ENCODE measurements at regions not wholly inside any gene's neighbourhood (a gene's known extent, or its start where the extent isn't known, plus 50 kb on each side); places are given as distances from the start of the nearest gene placed in this dataset.

GRCh38 chr2:41954304-41955291 lies 93.2 kb upstream of the PKDCC start:
- TF ChIP-seq EZH2phosphoT487 (IDR thresholded peaks at IDR 0.05; ENCODE audit: low read length) (no peak), CTCF (IDR thresholded peaks at IDR 0.05; ENCODE audit: low read length) (no peak), EZH2 (optimal IDR thresholded peaks at IDR 0.05; ENCODE audit: low read depth, low read length) (no peak)

GRCh38 chr2:41955316-41956043 lies 92.3 kb upstream of the PKDCC start:
- Histone ChIP-seq H2AFZ (ENCODE audit: low read length) (no peak overlapping the region), H3K9ac (ENCODE audit: low read length) (no peak overlapping the region)

More at GRCh38 chr2:41954304-41955291, 93.2 kb upstream of the PKDCC start:
- Histone ChIP-seq H3K79me2 (ENCODE audit: low read length) (no peaks in the 10 kb centered on the region), H3K36me3 (replicated peaks; ENCODE audit: insufficient read depth, low read length) (no peaks in the 10 kb centered on the region), H3K27me3 (replicated peaks; ENCODE audit: insufficient read depth, low read length) (no peaks in the 10 kb centered on the region), H3K9me2 (replicated peaks; ENCODE audit: insufficient read depth, low read length) (no peaks in the 10 kb centered on the region), H4K20me1 (ENCODE audit: insufficient read depth, low read length) (no peaks in the 10 kb centered on the region), H2AFZ (ENCODE audit: low read length) (no peak overlapping the region), H3K4me3 (ENCODE audit: low read length) (no peak overlapping the region), H3K4me2 (ENCODE audit: low read depth, low read length) (no peak overlapping the region), H3K9ac (ENCODE audit: low read length) (no peak overlapping the region), H3K9me3 (replicated peaks; ENCODE audit: insufficient read depth, low read length) (no peaks in the 10 kb centered on the region), H3F3A (ENCODE audit: insufficient read depth, low read length) (peaks cover 8% of the 10 kb centered on the region; the same call in 1 of the 2 replicates), H3K4me1 (ENCODE audit: low read length) (peaks cover 11% of the 10 kb centered on the region), H3K27ac (ENCODE audit: low read length) (no peak overlapping the region)
- DNase-seq, result no peak

GRCh38 chr2:41957431-41957830 lies 90.4 kb upstream of the PKDCC start:
- H3K27ac ChIP-seq (ENCODE audit: low read length), result no peak overlapping the region
- H3K9me3 ChIP-seq (replicated peaks; ENCODE audit: insufficient read depth, low read length), result no peaks in the 10 kb centered on the region
- H3K27me3 ChIP-seq (replicated peaks; ENCODE audit: insufficient read depth, low read length), result no peaks in the 10 kb centered on the region
- no peak overlapping the region for H2AFZ ChIP-seq (ENCODE audit: low read length)
- no peaks in the 10 kb centered on the region for H3K36me3 ChIP-seq (replicated peaks; ENCODE audit: insufficient read depth, low read length)
- peaks cover 11% of the 10 kb centered on the region for H3K4me1 ChIP-seq (ENCODE audit: low read length)
- no peak overlapping the region for H3K4me2 ChIP-seq (ENCODE audit: low read depth, low read length)
- DNase-seq, result no peak
- H3F3A ChIP-seq (ENCODE audit: insufficient read depth, low read length), result peaks cover 8% of the 10 kb centered on the region; the same call in 1 of the 2 replicates
- TF ChIP-seq EZH2phosphoT487 (IDR thresholded peaks at IDR 0.05; ENCODE audit: low read length) (no peak), EZH2 (optimal IDR thresholded peaks at IDR 0.05; ENCODE audit: low read depth, low read length) (no peak), CTCF (IDR thresholded peaks at IDR 0.05; ENCODE audit: low read length) (no peak)
- no peak overlapping the region for H3K9ac ChIP-seq (ENCODE audit: low read length)
- H3K9me2 ChIP-seq (replicated peaks; ENCODE audit: insufficient read depth, low read length), result no peaks in the 10 kb centered on the region
- no peaks in the 10 kb centered on the region for H3K79me2 ChIP-seq (ENCODE audit: low read length)
- no peak overlapping the region for H3K4me3 ChIP-seq (ENCODE audit: low read length)
- H4K20me1 ChIP-seq (ENCODE audit: insufficient read depth, low read length), result no peaks in the 10 kb centered on the region

More at GRCh38 chr2:41955316-41956043, 92.3 kb upstream of the PKDCC start:
- DNase-seq, result no peak
- no peaks in the 10 kb centered on the region for H3K9me3 ChIP-seq (replicated peaks; ENCODE audit: insufficient read depth, low read length)
- peaks cover 8% of the 10 kb centered on the region; the same call in 1 of the 2 replicates for H3F3A ChIP-seq (ENCODE audit: insufficient read depth, low read length)
- peaks cover 11% of the 10 kb centered on the region for H3K4me1 ChIP-seq (ENCODE audit: low read length)
- H3K27me3 ChIP-seq (replicated peaks; ENCODE audit: insufficient read depth, low read length), result no peaks in the 10 kb centered on the region
- H3K4me2 ChIP-seq (ENCODE audit: low read depth, low read length), result no peak overlapping the region
- H3K27ac ChIP-seq (ENCODE audit: low read length), result no peak overlapping the region
- H3K4me3 ChIP-seq (ENCODE audit: low read length), result no peak overlapping the region
- H3K9me2 ChIP-seq (replicated peaks; ENCODE audit: insufficient read depth, low read length), result no peaks in the 10 kb centered on the region
- no peaks in the 10 kb centered on the region for H3K79me2 ChIP-seq (ENCODE audit: low read length)
- H3K36me3 ChIP-seq (replicated peaks; ENCODE audit: insufficient read depth, low read length), result no peaks in the 10 kb centered on the region
- TF ChIP-seq EZH2phosphoT487 (IDR thresholded peaks at IDR 0.05; ENCODE audit: low read length) (no peak), CTCF (IDR thresholded peaks at IDR 0.05; ENCODE audit: low read length) (no peak), EZH2 (optimal IDR thresholded peaks at IDR 0.05; ENCODE audit: low read depth, low read length) (no peak)
- no peaks in the 10 kb centered on the region for H4K20me1 ChIP-seq (ENCODE audit: insufficient read depth, low read length)

Data from MM.1S (cell line).